ENCODE measurements at regions not wholly inside any gene's neighbourhood (a gene's known extent, or its start where the extent isn't known, plus 50 kb on each side); places are given as distances from the start of the nearest gene placed in this dataset.

GRCh38 chr5:89081360-89081759 is 198.4 kb upstream of the MEF2C start:
- no peak for TF ChIP-seq CTCF (IDR thresholded peaks at IDR 0.05)
- TF ChIP-seq POLR2A (IDR thresholded peaks at IDR 0.05) = no peak
